SK-N-SH treated with all-trans-retinoic acid at 6 μM for 48 hours (cell line): ENCODE measurements at regions not wholly inside any gene's neighbourhood (a gene's known extent, or its start where the extent isn't known, plus 50 kb on each side); places are given as distances from the start of the nearest gene placed in this dataset.

Experiments used
- ARNTL ChIP-seq: fragments of 450-650 bp; formaldehyde crosslinking; IDR thresholded peaks from 2 replicates; pipeline ENCODE4 v1.5.0; 2020; ENCODE audit warnings: low read depth, mild to moderate bottlenecking, moderate library complexity, borderline replicate concordance
- BACH2 ChIP-seq: fragments of 250-450 bp; sonication (Bioruptor Pico); IDR thresholded peaks from 2 replicates; pipeline ENCODE4 v1.9.0; 2021; ENCODE audit warnings: mild to moderate bottlenecking, borderline replicate concordance
- GLIS3 ChIP-seq: fragments of 250-450 bp; sonication (Bioruptor Pico); IDR thresholded peaks from 2 replicates; pipeline ENCODE4 v1.5.0; 2020; ENCODE audit warnings: mild to moderate bottlenecking, moderate library complexity
- POU6F1 ChIP-seq: fragments of 250-450 bp; sonication (Bioruptor Pico); IDR thresholded peaks from 2 replicates; pipeline ENCODE4 v1.8.0; 2021; ENCODE audit warnings: low read depth, mild to moderate bottlenecking, moderate library complexity, borderline replicate concordance
- RARB ChIP-seq: fragments of 250-450 bp; sonication (Bioruptor Pico); IDR thresholded peaks from 2 replicates; pipeline ENCODE4 v1.8.0; 2021; ENCODE audit warnings: mild to moderate bottlenecking, moderate library complexity
- SNAI2 ChIP-seq: fragments of 250-450 bp; sonication (Bioruptor Pico); IDR thresholded peaks from 2 replicates; pipeline ENCODE4 v1.5.0; 2020; ENCODE audit warnings: mild to moderate bottlenecking, moderate library complexity
- TOX ChIP-seq: fragments of 250-450 bp; sonication (Bioruptor Pico); IDR thresholded peaks from 2 replicates; pipeline ENCODE4 v1.8.0; 2021; ENCODE audit warnings: mild to moderate bottlenecking, moderate library complexity, borderline replicate concordance
- ZFP3 ChIP-seq: fragments of 250-450 bp; sonication (Bioruptor Pico); IDR thresholded peaks from 2 replicates; pipeline ENCODE4 v1.5.0; 2020; ENCODE audit warnings: mild to moderate bottlenecking, moderate library complexity
- ZFP30 ChIP-seq: fragments of 450-650 bp; formaldehyde crosslinking; IDR thresholded peaks from 2 replicates; pipeline ENCODE4 v1.5.0; 2022; ENCODE audit warnings: mild to moderate bottlenecking, moderate library complexity
- TF ChIP-seq, protein P1 (sequence below): fragments of 250-450 bp; sonication (Bioruptor Pico); IDR thresholded peaks from 2 replicates; pipeline ENCODE4 v1.5.0; 2020; ENCODE audit warnings: mild to moderate bottlenecking, moderate library complexity
- TF ChIP-seq, protein P2 (sequence below): fragments of 250-450 bp; sonication (Bioruptor Pico); IDR thresholded peaks from 2 replicates; pipeline ENCODE4 v1.8.0; 2020; ENCODE audit warnings: mild to moderate bottlenecking, moderate library complexity, borderline replicate concordance
- TF ChIP-seq, protein P3 (sequence below): fragments of 250-450 bp; sonication (Bioruptor Pico); IDR thresholded peaks from 2 replicates; pipeline ENCODE4 v1.5.1; 2020; ENCODE audit warnings: low read depth, mild to moderate bottlenecking, moderate library complexity

GRCh38 chr10:78947226-78947625, 121.5 kb upstream of the ZMIZ1 start:
- TF ChIP-seq, protein P1, sequence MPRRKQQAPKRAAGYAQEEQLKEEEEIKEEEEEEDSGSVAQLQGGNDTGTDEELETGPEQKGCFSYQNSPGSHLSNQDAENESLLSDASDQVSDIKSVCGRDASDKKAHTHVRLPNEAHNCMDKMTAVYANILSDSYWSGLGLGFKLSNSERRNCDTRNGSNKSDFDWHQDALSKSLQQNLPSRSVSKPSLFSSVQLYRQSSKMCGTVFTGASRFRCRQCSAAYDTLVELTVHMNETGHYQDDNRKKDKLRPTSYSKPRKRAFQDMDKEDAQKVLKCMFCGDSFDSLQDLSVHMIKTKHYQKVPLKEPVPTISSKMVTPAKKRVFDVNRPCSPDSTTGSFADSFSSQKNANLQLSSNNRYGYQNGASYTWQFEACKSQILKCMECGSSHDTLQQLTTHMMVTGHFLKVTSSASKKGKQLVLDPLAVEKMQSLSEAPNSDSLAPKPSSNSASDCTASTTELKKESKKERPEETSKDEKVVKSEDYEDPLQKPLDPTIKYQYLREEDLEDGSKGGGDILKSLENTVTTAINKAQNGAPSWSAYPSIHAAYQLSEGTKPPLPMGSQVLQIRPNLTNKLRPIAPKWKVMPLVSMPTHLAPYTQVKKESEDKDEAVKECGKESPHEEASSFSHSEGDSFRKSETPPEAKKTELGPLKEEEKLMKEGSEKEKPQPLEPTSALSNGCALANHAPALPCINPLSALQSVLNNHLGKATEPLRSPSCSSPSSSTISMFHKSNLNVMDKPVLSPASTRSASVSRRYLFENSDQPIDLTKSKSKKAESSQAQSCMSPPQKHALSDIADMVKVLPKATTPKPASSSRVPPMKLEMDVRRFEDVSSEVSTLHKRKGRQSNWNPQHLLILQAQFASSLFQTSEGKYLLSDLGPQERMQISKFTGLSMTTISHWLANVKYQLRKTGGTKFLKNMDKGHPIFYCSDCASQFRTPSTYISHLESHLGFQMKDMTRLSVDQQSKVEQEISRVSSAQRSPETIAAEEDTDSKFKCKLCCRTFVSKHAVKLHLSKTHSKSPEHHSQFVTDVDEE (CRISPR knock-in tag) = no peak
- TF ChIP-seq SNAI2 (CRISPR knock-in tag) = no peak
- TF ChIP-seq RARB = no peak
- TF ChIP-seq, protein P2, sequence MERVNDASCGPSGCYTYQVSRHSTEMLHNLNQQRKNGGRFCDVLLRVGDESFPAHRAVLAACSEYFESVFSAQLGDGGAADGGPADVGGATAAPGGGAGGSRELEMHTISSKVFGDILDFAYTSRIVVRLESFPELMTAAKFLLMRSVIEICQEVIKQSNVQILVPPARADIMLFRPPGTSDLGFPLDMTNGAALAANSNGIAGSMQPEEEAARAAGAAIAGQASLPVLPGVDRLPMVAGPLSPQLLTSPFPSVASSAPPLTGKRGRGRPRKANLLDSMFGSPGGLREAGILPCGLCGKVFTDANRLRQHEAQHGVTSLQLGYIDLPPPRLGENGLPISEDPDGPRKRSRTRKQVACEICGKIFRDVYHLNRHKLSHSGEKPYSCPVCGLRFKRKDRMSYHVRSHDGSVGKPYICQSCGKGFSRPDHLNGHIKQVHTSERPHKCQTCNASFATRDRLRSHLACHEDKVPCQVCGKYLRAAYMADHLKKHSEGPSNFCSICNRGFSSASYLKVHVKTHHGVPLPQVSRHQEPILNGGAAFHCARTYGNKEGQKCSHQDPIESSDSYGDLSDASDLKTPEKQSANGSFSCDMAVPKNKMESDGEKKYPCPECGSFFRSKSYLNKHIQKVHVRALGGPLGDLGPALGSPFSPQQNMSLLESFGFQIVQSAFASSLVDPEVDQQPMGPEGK (CRISPR knock-in tag) = no peak
- no peak for TF ChIP-seq ARNTL (CRISPR knock-in tag)
- TF ChIP-seq ZFP30 (CRISPR knock-in tag) = no peak
- TF ChIP-seq TOX = no peak
- no peak for TF ChIP-seq BACH2 (CRISPR knock-in tag)
- TF ChIP-seq ZFP3 (CRISPR knock-in tag) = no peak
- no peak for TF ChIP-seq GLIS3 (CRISPR knock-in tag)
- TF ChIP-seq, protein P3, sequence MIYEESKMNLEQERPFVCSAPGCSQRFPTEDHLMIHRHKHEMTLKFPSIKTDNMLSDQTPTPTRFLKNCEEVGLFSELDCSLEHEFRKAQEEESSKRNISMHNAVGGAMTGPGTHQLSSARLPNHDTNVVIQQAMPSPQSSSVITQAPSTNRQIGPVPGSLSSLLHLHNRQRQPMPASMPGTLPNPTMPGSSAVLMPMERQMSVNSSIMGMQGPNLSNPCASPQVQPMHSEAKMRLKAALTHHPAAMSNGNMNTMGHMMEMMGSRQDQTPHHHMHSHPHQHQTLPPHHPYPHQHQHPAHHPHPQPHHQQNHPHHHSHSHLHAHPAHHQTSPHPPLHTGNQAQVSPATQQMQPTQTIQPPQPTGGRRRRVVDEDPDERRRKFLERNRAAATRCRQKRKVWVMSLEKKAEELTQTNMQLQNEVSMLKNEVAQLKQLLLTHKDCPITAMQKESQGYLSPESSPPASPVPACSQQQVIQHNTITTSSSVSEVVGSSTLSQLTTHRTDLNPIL (CRISPR knock-in tag) = no peak
- TF ChIP-seq POU6F1 (CRISPR knock-in tag) = no peak
